ENCODE measurements at regions not wholly inside any gene's neighbourhood (a gene's known extent, or its start where the extent isn't known, plus 50 kb on each side); places are given as distances from the start of the nearest gene placed in this dataset.

GRCh38 chr3:164524201-164524600 lies 554.1 kb downstream of the SI start:
- intact Hi-C loops (cut with DNase I), result no loop called here

GRCh38 chr3:164522073-164522763 lies 556.1 kb downstream of the SI start:
- H3K36me3 ChIP-seq (ENCODE audit: insufficient read depth in 1 of 2, low read depth in 1 of 2), result no peaks in the 10 kb centered on the region
- TF ChIP-seq CTCF (IDR thresholded peaks at IDR 0.05), result no peak
- H3K9me3 ChIP-seq, result no peaks in the 10 kb centered on the region
- H3K27ac ChIP-seq, result no peak overlapping the region
- no peak overlapping the region for H3K4me3 ChIP-seq
- ATAC-seq (no peak), DNase-seq (no peak)
- intact Hi-C loops (cut with DNase I), result no loop called here
- 82 to 89% (median 88%) methylated on average over 6 of the region's 6 CpGs for WGBS, 3 donors
- H3K4me1 ChIP-seq, result no peaks in the 10 kb centered on the region
- peaks cover 0 to 1% (median 0%) of the 10 kb centered on the region in 3 donors for H3K27me3 ChIP-seq (ENCODE audit: insufficient read depth in 3 of 3, low read length in 2 of 3)

More at GRCh38 chr3:164524201-164524600, 554.1 kb downstream of the SI start:
- ATAC-seq (no peak), DNase-seq (no peak)
- H3K27ac ChIP-seq, result no peak overlapping the region
- H3K9me3 ChIP-seq, result no peaks in the 10 kb centered on the region
- H3K4me3 ChIP-seq, result no peak overlapping the region
- no peak for TF ChIP-seq CTCF (IDR thresholded peaks at IDR 0.05)
- H3K4me1 ChIP-seq, result no peaks in the 10 kb centered on the region
- peaks cover 0 to 1% (median 0%) of the 10 kb centered on the region in 3 donors for H3K27me3 ChIP-seq (ENCODE audit: insufficient read depth in 3 of 3, low read length in 2 of 3)
- no peaks in the 10 kb centered on the region for H3K36me3 ChIP-seq (ENCODE audit: insufficient read depth in 1 of 2, low read depth in 1 of 2)

- intact Hi-C loops (cut with DNase I), result no loop called here
- peaks cover 0 to 1% (median 0%) of the 10 kb centered on the region in 3 donors for H3K27me3 ChIP-seq (ENCODE audit: insufficient read depth in 3 of 3, low read length in 2 of 3)
- DNase-seq (no peak), ATAC-seq (no peak)
- 67 to 97% (median 90%) methylated on average over 2 of the region's 2 CpGs for WGBS, 3 donors
- no peak for TF ChIP-seq CTCF (IDR thresholded peaks at IDR 0.05)
- H3K27ac ChIP-seq, result no peak overlapping the region
- H3K4me3 ChIP-seq, result no peak overlapping the region
- no peaks in the 10 kb centered on the region for H3K36me3 ChIP-seq (ENCODE audit: insufficient read depth in 1 of 2, low read depth in 1 of 2)
- H3K4me1 ChIP-seq, result no peaks in the 10 kb centered on the region
- no peaks in the 10 kb centered on the region for H3K9me3 ChIP-seq
Measured at GRCh38 chr3:164521644-164522043, 556.7 kb downstream of the SI start.

- ATAC-seq (no peak), DNase-seq (no peak)
- no peak overlapping the region for H3K27ac ChIP-seq
- TF ChIP-seq CTCF (IDR thresholded peaks at IDR 0.05), result no peak
- no peaks in the 10 kb centered on the region for H3K36me3 ChIP-seq (ENCODE audit: insufficient read depth in 1 of 2, low read depth in 1 of 2)
- H3K27me3 ChIP-seq (ENCODE audit: insufficient read depth in 3 of 3, low read length in 2 of 3), result peaks cover 0 to 1% (median 0%) of the 10 kb centered on the region in 3 donors
- no peaks in the 10 kb centered on the region for H3K4me1 ChIP-seq
- no peaks in the 10 kb centered on the region for H3K9me3 ChIP-seq
- no peak overlapping the region for H3K4me3 ChIP-seq
- WGBS, 3 donors, result 75 to 83% (median 81%) methylated on average over 4 of the region's 4 CpGs
- intact Hi-C loops (cut with DNase I), result no loop called here
Measured at GRCh38 chr3:164521139-164521538, 557.2 kb downstream of the SI start.

GRCh38 chr3:164515256-164515655 lies 563.0 kb downstream of the SI start:
- Histone ChIP-seq H3K27me3 (ENCODE audit: insufficient read depth in 3 of 3, low read length in 2 of 3) (peaks cover 0 to 1% (median 0%) of the 10 kb centered on the region in 3 donors), H3K9me3 (no peaks in the 10 kb centered on the region), H3K4me1 (no peaks in the 10 kb centered on the region), H3K4me3 (no peak overlapping the region), H3K36me3 (ENCODE audit: insufficient read depth in 1 of 2, low read depth in 1 of 2) (no peaks in the 10 kb centered on the region), H3K27ac (no peak overlapping the region)
- no peak for TF ChIP-seq CTCF (IDR thresholded peaks at IDR 0.05)
- 73 to 79% (median 75%) methylated on average over 5 of the region's 5 CpGs for WGBS, 3 donors
- DNase-seq (no peak), ATAC-seq (no peak)
- intact Hi-C loops (cut with DNase I), result no loop called here

Data from psoas muscle (tissue), 7 donors.